Hepatocyte (in vitro differentiated cells): ENCODE measurements at regions not wholly inside any gene's neighbourhood (a gene's known extent, or its start where the extent isn't known, plus 50 kb on each side); places are given as distances from the start of the nearest gene placed in this dataset.

Experiments used
- DNase-seq: peaks from one replicate; pipeline ENCODE4 v3.0.0-alpha.2; 2016; ENCODE audit warnings: low spot score
- H2AFZ ChIP-seq: fragments of 200-600 bp; sonication (generic); 2 replicates; pipeline ENCODE4 v1.6.0; 2016; ENCODE audit warnings: antibody characterized with exemption, mild to moderate bottlenecking
- H3K27ac ChIP-seq: fragments of 200-600 bp; sonication (generic); 2 replicates; pipeline ENCODE4 v1.5.1; 2016; ENCODE audit warnings: mild to moderate bottlenecking
- H3K27me3 ChIP-seq: fragments of 200-600 bp; sonication (generic); 2 replicates; pipeline ENCODE4 v1.6.1; 2016
- H3K36me3 ChIP-seq: fragments of 200-600 bp; sonication (generic); replicated peaks from 2 replicates; pipeline ENCODE4 v1.5.1; 2016; ENCODE audit warnings: low read depth; ENCODE audit not compliant: insufficient read depth
- H3K4me1 ChIP-seq: fragments of 200-600 bp; sonication (generic); 2 replicates; pipeline ENCODE4 v1.5.1; 2016; ENCODE audit warnings: mild to moderate bottlenecking, moderate library complexity; ENCODE audit not compliant: insufficient read depth
- H3K4me2 ChIP-seq: fragments of 200-600 bp; sonication (generic); 2 replicates; pipeline ENCODE4 v1.6.0; 2016
- H3K4me3 ChIP-seq: fragments of 200-600 bp; sonication (generic); 2 replicates; pipeline ENCODE4 v1.5.1; 2016; ENCODE audit warnings: mild to moderate bottlenecking
- H3K79me2 ChIP-seq: fragments of 200-600 bp; sonication (generic); 2 replicates; pipeline ENCODE4 v1.6.0; 2017; ENCODE audit warnings: mild to moderate bottlenecking
- H3K9me2 ChIP-seq: fragments of 200-600 bp; sonication (generic); replicated peaks from 2 replicates; pipeline ENCODE4 v1.6.0; 2017; ENCODE audit warnings: mild to moderate bottlenecking; ENCODE audit not compliant: insufficient read depth
- H3K9me3 ChIP-seq: fragments of 200-600 bp; sonication (generic); 2 replicates; pipeline ENCODE4 v1.5.1; 2016; ENCODE audit warnings: low read depth, mild to moderate bottlenecking
- H4K20me1 ChIP-seq: fragments of 200-600 bp; sonication (generic); 2 replicates; pipeline ENCODE4 v1.6.0; 2016; ENCODE audit warnings: mild to moderate bottlenecking; ENCODE audit not compliant: insufficient read depth, poor library complexity, severe bottlenecking
- EZH2 ChIP-seq: fragments of 200-600 bp; sonication (generic); IDR thresholded peaks from 2 replicates; pipeline ENCODE4 v1.6.1; 2016; ENCODE audit warnings: antibody characterized with exemption, mild to moderate bottlenecking, borderline replicate concordance
- EZH2phosphoT487 ChIP-seq: fragments of 200-600 bp; sonication (generic); IDR thresholded peaks from one replicate; pipeline ENCODE4 v1.6.1; 2018; ENCODE audit warnings: antibody characterized with exemption, mild to moderate bottlenecking, low read depth, moderate library complexity; ENCODE audit not compliant: unreplicated experiment, severe bottlenecking
- WGBS: methylation state at CpG from one replicate; pipeline ENCODE4 v1.1.6; 2016; ENCODE audit warnings: low lambda C conversion rate; ENCODE audit errors: missing lambda C conversion rate; 5-methylcytosine and 5-hydroxymethylcytosine counted together
- TF ChIP-seq, protein P1 (sequence below): fragments of 200-600 bp; sonication (generic); IDR thresholded peaks from 2 replicates; pipeline ENCODE4 v1.5.1; 2016; ENCODE audit warnings: antibody characterized with exemption, mild to moderate bottlenecking; ENCODE audit not compliant: poor library complexity

DNA sequence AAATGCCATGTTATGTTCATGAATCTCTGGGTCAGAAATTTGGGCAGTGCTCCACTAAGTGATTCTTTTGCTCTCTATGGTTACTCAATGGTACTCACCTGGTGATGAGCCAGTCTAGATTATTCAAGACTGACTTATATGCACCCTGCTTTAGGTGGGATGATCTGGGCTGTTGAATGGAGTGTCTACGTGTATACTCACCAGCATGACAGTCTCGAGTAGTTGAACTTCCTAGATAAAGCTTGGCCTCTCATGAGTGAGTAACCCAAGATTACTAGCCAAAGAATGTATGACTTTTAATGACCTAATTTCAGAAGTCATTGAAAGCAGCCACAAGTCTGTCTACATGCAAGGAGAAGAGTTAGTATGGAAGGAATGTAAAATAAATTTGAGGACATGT is 77.5 kb upstream of the CADM2 start:
- H4K20me1 ChIP-seq = no peaks in the 10 kb centered on the region
- H3K36me3 ChIP-seq = no peaks in the 10 kb centered on the region
- no peak overlapping the region for H3K27ac ChIP-seq
- H3K4me1 ChIP-seq = no peaks in the 10 kb centered on the region
- H3K4me2 ChIP-seq = no peak overlapping the region
- H3K9me2 ChIP-seq = no peaks in the 10 kb centered on the region
- DNase-seq = no peak
- no peaks in the 10 kb centered on the region for H3K79me2 ChIP-seq
- 85% methylated on average over 2 of the region's 2 CpGs for WGBS
- H2AFZ ChIP-seq = no peak overlapping the region
- H3K27me3 ChIP-seq = no peaks in the 10 kb centered on the region
- no peaks in the 10 kb centered on the region for H3K9me3 ChIP-seq
- no peak for TF ChIP-seq EZH2
- TF ChIP-seq, protein P1, sequence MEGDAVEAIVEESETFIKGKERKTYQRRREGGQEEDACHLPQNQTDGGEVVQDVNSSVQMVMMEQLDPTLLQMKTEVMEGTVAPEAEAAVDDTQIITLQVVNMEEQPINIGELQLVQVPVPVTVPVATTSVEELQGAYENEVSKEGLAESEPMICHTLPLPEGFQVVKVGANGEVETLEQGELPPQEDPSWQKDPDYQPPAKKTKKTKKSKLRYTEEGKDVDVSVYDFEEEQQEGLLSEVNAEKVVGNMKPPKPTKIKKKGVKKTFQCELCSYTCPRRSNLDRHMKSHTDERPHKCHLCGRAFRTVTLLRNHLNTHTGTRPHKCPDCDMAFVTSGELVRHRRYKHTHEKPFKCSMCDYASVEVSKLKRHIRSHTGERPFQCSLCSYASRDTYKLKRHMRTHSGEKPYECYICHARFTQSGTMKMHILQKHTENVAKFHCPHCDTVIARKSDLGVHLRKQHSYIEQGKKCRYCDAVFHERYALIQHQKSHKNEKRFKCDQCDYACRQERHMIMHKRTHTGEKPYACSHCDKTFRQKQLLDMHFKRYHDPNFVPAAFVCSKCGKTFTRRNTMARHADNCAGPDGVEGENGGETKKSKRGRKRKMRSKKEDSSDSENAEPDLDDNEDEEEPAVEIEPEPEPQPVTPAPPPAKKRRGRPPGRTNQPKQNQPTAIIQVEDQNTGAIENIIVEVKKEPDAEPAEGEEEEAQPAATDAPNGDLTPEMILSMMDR = no peak
- no peak for TF ChIP-seq EZH2phosphoT487
- no peak overlapping the region for H3K4me3 ChIP-seq

DNA sequence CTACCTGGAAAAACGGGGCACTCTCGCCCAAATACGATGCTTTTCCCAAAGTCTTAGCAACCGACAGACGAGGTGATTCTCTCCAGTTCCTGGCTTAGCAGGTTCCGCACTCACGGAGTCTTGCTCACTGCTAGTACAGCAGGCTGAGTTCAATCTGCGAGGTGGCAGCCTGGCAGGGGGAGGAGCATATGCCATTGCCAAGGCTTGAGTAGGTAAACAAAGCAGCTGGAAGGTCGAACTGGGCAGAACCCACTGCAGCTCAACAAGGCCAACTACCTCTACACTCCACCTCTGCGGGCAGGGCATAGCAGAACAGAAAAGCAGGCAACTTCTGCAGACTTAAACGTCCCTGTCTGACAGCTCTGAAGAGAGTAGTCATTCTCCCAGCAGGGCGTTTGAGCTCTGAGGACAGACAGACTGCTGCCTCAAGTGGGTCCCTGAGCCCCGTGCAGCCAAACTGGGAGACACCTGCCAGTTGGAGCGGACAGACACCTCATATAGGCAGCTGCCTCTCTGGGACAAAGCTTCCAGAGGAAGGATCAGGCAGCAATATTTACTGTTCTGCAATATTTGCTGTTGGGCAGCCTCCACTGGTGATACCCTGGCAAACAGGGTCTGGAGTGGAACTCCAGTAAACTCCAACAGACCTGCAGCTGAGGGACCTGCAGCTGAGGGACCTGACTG is 73.4 kb upstream of the CADM2 start:
- no peak for DNase-seq
- 85% methylated on average over 14 of the region's 14 CpGs for WGBS

DNA sequence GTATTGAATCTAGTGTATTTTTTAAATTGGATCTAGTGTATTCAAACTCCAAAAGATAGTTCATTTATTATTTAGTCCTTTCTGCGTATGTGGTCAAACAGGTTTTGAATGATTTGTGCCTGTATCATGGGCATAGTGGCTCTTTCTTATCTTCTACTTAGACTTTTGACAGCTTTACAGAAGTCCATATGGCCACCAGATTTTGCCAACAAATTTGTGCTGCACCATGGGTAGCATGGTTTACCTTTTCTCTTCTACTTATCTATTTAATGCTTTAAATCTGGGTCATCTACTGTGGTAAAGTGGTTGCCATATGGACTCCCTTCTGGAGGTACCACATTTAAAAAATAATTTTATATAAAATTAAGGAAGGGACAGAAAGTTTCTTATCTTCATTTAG is 66.9 kb upstream of the CADM2 start:
- 89% methylated on average over 1 of the region's 1 CpG for WGBS

More for the DNA sequence above, 73.4 kb upstream of the CADM2 start:
- H4K20me1 ChIP-seq = no peaks in the 10 kb centered on the region
- H3K4me3 ChIP-seq = no peak overlapping the region
- H3K79me2 ChIP-seq = no peaks in the 10 kb centered on the region
- H2AFZ ChIP-seq = no peak overlapping the region
- H3K27me3 ChIP-seq = no peaks in the 10 kb centered on the region
- no peaks in the 10 kb centered on the region for H3K36me3 ChIP-seq
- H3K27ac ChIP-seq = no peak overlapping the region
- no peaks in the 10 kb centered on the region for H3K9me3 ChIP-seq
- no peaks in the 10 kb centered on the region for H3K4me1 ChIP-seq
- no peak overlapping the region for H3K4me2 ChIP-seq
- no peaks in the 10 kb centered on the region for H3K9me2 ChIP-seq
- TF ChIP-seq EZH2phosphoT487 = no peak
- TF ChIP-seq EZH2 = no peak
- TF ChIP-seq, protein P1 = no peak

More for the DNA sequence above, 66.9 kb upstream of the CADM2 start:
- H3K27me3 ChIP-seq = no peaks in the 10 kb centered on the region
- no peaks in the 10 kb centered on the region for H3K79me2 ChIP-seq
- no peak overlapping the region for H3K27ac ChIP-seq
- H2AFZ ChIP-seq = no peak overlapping the region
- no peaks in the 10 kb centered on the region for H3K36me3 ChIP-seq
- no peak overlapping the region for H3K4me2 ChIP-seq
- no peaks in the 10 kb centered on the region for H3K9me2 ChIP-seq
- no peak overlapping the region for H3K4me3 ChIP-seq
- H3K9me3 ChIP-seq = no peaks in the 10 kb centered on the region
- DNase-seq = no peak
- H4K20me1 ChIP-seq = no peaks in the 10 kb centered on the region
- TF ChIP-seq, protein P1 = no peak
- TF ChIP-seq EZH2phosphoT487 (no peak), EZH2 (no peak)
- no peaks in the 10 kb centered on the region for H3K4me1 ChIP-seq
